ENCODE measurements at regions not wholly inside any gene's neighbourhood (a gene's known extent, or its start where the extent isn't known, plus 50 kb on each side); places are given as distances from the start of the nearest gene placed in this dataset.
"Not testable (repeated sequence)": the region's sequence is repeated elsewhere in the genome, so short reads cannot be mapped to it uniquely, and the experiment has no call there.

DNA sequence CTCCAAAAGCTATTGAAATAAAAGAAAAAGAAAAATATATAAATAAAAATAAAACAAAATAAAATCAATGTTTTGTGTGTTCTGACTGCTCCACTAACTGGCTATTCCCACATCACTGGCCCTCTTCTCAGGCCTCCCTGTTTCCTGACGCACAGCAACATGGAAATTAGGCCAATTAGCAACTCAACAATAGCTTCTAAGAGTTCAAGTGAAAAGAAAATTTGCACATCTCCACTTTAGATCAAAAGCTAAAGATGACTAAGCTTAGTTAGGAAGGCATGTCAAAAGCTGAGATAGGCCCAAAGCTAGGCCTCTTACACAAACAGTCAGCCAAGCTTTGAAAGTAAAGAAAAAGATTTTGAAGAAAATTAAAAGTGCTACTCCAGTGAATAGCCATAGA is 200.8 kb downstream of the DUSP6 start:
- DNase-seq, result no peak

DNA sequence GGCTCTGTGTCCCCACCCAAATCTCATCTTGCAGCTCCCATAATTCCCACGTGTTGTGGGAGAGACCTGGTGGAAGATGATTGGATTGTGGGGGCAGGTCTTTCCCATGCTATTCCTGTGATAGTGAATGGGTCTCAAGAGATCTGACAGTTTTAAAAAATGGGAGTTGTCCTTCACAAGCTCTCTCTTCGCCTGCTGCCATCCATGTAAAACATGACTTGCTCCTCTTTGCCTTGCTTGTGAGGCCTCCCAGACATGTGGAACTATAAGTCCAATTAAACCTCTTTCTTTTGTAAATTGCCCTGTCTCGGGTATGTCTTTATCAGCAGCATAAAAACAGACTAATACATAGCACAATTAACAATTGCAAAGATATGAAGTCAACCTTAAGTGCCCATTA is 201.5 kb downstream of the DUSP6 start:
- not testable (repeated sequence) for DNase-seq

DNA sequence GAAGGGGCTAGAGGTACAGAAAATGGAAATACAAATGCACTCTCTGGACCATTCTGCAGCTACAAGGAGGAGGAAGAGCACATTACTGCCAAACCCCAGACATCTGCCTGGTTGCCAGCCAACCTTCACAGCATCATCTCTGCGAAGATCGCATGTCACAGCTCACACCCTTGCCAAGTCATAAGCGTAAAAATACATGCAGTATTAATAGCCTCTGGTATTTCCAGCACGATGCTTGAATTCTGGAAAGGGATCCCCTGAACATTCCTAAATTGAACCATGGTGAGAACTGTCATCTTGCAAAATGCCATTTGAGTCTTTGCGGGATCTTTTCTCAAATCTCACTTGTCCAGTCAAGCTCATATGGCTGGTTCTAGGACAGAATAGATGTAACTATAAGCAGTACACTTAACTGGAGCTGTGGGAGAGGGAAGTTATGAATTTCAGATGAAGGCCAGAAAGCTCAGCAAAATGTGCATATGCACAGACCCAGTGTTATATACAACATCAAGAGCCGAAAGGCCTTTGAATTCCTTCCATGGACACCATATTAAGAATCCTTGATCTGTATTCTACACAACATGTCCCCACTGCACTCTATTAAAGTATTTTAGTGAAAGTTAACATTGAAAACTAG is 211.6 kb downstream of the DUSP6 start:
- no peak for DNase-seq

DNA sequence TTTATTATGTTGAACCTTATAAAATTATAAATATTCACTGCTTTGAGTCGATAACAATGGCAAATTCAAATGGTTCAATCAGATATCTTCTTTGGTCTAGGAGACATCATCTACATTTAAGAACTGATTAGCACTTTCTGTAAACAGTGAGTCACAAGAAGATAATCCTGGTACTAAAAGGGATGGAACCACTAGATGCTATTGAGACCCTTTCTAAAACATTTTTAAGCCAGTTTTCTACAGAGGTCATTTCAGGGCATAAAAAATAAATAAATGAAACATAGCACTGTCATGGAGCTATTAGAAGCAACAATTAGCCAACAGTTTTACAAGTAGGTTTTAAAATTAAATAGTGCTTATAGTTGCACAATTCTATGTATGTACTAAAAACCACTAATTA is 212.2 kb downstream of the DUSP6 start:
- DNase-seq, result no peak

DNA sequence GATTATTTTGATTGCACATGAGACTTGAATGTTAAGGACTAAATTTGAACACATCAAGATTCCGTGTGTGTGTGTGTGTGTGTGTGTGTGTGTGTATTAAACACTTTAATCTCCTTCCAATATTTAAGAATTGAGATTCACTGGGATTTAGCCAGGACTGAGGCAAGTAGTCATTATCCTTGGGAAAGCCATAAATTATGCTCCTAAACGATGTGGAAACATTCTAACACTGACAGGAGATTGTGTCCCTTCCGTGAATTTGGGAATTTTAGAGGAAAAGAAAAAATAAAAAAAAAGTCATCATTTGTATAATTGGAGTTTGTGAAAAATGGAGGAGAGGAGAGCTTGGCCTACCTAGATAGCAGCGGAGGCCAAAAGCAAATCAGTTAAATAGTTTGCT is 212.9 kb downstream of the DUSP6 start:
- DNase-seq, result no peak

DNA sequence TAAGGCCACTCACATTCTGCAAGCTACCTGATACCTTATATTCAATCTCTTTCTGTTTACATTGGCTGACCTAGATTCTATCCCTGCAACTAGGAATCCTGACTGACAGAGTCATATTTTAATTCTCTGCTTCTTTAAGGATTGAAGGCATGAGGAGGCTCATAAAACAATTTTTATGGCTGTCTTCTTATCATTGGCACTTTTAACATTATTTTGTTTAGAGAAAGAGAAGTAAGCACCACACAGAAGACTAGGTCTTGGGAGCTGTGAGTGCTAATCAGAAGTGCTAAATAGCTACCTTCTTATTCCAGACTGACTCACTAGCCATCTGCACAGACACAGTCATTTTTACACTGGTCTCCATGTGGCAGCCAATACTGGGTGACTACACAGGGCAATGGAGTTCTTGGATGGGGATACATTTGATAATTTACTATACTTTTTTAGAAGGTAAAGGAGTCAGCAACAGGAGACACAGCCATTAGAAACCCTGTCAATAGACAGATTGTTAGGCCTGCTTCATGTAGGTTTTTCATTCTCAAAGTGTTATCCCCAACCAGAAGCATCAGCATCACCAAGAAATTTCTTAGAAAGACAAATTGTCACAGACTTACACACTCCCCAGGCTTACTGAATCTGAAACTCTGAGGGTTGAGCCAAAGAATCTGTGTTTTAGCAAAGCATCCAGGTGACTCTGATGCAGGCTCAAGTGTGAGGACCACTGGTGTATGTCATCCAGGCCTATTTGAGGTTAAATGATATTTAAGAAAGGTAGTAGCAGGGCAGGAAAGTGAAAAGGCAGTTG is 214.1 kb downstream of the DUSP6 start:
- no peak for DNase-seq

DNA sequence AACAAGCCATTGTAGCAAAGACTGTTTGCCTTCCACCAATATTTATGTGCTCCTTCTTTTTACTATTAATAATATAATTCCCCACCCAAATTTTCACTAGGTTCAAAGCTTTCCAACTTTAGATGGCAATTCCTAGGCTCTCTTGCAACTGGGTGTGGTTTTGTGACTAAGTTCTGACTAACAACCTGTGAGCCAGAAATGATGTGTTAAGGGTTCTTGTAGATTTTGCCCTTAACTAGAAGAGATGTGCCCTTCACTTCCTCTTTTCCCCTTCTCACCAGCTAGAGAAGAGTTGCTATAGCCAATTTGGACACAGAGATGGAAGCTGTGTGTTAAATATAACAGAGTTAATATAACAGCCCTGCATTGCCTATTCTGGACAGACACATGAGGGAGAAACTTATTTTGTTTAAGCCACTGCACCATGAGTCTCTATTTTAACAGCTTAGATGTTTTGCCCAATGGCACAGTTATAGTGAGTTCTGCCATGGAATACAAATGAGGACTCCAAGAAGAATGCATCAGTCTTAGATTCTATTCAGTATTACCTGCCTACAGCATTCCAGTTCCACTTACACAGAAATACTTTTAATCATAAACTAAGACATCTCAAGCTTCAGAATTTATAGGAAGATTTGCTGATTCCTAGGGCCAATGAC is 216.2 kb downstream of the DUSP6 start:
- no peak for DNase-seq

DNA sequence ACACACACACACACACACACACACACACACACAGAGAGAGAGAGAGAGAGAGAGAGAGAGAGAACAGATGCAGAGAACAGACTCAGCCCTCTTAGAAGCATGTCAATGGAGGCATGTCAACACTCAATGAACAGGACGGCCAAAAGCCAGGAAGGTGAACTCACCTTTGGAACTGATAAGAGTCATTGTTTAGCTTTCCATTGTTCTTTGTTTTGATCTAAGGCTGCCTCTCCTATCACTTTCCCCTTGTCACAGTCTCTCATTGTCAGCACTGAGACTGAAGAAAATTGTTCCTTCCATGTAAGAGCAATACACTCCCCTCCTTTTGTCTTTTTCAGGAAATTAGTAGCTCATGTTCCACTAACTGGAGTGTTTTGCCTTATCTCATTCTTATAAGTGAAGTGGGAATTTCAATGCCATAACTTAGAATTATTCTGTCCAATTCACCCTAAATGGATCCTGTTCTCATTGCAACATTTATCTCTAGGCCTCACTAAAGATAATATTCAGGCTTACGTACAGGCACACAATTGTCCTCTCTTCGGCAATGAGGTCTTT is 218.0 kb downstream of the DUSP6 start:
- no peak for DNase-seq

DNA sequence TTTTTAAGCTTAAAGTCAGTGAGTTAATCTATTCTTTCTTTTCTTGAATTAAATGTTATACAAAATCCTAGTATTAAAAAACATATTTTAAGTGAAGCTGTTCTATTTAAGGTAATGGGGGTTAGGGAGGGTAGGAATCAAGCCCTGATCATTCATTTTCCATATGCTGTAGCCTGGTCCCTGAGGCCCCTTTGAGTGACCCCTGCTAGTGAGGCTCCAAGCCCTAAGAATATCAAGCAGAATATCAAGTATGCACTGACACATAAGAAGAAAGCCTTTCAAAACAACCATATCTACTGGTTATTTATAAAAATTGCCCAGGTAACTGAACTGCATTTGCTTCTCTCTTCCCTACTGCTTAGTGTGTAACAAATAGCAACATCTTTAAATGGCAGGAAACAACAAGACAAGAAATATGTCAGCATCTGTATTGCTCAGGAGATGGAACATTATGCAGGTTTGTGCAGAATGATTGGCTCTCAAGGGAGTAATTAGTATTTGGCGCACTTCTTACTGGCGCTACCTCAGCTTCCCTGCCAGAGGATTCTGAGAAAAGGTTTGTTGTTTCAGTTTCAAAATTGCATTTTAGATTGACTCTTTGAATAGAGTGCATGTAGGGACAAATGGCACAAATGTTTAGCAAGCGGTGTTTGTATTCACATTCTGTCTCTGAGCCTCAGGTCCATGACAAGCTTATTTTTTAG is 223.0 kb downstream of the DUSP6 start:
- DNase-seq, result no peak

DNA sequence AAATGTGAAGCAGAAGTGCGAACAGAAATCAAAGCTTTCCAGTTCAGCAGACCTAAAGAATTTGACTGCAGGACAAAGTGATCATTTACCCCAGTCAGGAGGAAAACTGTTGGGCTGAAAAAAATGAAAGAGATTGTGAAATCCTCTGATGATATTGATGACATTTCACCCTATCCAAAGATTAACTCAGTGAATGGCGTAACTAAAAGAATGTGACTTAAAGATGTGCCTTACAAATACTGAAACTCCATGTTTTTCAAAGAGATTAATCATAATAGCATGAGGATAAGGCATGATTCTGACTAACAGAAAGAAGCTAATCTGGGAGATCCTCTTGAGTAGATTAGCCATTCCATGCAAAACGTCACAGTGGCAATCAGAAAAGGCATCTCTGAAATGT is 225.6 kb downstream of the DUSP6 start:
- no peak for DNase-seq

DNA sequence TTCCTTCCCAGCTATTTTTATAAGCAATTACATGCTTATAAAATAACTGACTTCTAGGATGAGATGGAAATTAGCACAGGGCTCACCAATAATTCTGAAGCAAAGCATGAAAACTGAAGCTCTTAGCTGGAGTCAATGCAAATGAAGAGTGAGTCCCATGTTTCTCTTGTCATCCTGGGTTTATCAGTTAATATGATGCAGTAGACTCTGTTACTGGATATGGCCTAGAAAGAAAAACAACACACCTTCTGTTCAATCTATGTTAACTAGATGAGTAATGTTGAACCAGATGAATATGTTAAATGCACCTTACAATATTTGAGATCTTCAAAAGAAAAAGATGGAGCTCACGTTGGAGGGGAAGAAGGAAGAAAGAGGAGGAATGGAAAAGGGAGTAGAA is 229.4 kb downstream of the DUSP6 start:
- no peak for DNase-seq

DNA sequence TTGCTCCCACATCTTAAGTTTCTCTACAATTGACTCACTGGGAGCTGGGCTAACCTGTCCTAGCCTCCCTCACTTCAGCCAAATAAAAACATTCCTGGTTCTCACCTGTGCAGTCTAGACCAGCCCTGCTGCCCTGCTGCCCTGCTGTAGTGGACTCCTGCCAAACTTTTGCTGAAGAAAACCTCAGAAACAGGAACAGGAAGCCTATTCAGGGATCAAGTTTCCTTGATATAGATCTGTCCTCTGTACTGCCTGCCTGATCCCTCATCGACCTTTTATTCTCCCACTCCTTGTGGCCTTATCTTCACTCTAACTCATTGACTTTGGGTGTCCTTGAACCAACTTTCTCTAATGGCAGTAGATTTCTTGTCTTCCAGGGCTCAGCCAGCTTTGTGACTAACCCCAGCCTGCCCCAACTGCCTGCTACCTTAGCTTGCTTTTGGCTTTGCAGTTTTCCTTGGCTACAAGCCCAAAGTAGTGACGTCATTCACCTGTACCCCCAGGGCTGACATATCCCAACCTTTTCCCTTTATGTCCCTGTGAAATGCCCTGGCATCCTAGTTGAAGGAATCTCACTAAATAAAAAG is 234.8 kb downstream of the DUSP6 start:
- no peak for DNase-seq

DNA sequence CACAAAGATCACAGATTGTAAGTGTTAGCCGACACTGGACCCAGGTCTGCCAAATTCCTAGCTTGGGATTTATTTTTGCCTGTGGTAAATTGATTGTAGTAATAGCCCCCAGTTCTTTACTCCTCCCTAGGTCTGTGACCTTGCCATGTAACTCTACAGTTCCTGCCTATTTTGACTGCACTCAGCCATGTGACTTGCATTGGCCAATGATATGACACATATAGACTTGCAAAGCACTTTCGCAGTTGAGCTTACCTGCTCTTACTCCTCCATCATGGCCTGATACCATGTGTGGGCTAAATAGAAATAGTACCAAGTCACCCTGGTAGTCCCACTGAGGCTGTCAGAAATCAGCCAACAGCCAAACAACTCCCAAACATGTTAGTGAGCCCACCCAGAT is 240.3 kb downstream of the DUSP6 start:
- DNase-seq, result no peak

DNA sequence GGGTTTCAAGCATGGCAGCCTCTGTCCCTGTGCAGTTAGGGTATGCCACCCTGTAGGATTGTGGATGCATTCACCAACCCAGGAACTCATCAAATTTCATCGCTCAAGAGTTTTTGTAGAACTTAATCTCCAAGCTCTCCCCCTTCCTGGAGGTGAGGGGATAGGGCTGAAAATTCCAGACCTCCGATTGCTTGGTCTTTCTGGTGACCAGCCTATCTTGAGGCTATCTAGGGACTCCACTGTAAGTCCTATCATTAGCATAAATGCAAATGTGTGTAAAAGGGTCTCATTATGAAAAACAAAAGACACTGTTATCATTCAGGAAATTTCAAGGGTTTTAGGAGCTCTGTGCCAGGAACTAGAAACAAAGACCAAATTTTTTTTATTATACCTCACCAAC is 244.0 kb downstream of the DUSP6 start:
- DNase-seq, result no peak

DNA sequence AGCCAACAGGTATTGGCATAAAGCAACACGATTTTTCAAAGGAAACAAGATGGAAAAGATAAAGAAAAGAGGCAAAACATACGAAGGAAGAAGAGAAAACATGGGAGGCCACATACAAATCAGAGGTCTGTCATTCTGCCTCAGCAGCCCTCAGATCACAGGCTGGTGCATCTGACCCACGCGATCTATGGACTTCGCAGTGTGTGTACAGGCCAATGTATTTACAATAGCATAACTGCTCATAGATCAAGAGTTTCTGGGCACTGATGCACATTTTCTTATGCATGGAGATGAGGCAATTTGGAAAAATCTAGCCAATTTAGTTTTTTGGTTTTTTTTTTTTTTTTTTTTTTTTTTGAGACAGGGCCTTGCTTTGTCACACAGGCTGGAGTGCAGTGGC is 245.4 kb downstream of the DUSP6 start:
- no peak for DNase-seq

DNA sequence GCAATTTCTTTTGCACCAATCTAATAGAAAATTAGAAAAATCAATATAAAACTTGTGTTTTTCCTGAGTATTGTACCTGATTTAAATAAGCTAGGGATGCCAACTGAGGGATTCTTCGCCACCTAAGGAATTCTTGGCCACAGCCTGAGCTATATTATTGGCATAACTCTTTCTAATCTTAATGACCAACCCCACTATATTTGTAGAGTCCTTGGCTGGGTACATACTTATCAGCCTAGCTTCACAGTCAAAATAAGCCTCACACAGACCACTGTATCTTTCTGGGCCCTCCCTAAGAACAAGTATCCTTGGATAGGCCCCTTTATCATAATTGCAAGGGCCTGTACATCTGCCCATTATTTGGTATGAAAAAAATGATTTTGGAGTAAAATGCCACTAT is 247.1 kb downstream of the DUSP6 start:
- no peak for DNase-seq

DNA sequence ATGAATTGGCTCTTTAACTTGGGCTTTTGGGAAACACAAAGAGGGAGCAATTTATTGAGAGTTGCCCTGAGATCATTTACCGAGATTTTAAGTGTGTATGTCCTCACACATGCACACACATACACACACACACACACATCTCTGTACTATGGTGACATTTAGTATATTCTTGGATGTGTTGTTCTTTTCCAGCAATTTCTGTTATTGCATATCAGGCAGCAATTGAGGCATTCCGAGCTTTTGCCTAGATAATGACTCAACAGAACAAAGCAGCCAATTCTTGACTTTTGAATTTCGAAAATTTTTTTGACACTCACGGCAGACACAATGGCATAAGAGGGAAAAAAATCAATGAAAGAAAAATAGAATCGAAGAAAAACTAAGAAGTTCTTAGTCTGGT is 248.5 kb downstream of the DUSP6 start:
- no peak for DNase-seq

DNA sequence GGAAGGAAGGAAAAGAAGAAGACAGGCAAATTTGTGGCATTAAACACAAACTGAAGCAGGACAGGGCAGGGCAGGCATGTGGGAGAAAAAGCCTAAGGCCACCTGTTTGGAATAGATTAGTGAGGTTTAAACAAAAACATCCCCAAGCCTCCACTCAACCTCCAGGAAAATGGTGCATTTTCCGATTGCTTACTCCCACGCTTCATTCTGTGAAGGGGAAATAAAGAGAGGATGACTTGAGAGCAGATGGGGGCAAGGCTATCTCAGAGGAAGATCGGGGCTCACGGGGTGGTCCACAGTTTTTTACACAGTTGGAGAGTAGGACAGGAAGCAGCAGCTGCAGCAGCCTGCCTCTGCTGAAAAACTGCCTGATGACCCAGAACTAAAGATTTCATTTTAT is 250.9 kb downstream of the DUSP6 start:
- DNase-seq, result no peak

DNA sequence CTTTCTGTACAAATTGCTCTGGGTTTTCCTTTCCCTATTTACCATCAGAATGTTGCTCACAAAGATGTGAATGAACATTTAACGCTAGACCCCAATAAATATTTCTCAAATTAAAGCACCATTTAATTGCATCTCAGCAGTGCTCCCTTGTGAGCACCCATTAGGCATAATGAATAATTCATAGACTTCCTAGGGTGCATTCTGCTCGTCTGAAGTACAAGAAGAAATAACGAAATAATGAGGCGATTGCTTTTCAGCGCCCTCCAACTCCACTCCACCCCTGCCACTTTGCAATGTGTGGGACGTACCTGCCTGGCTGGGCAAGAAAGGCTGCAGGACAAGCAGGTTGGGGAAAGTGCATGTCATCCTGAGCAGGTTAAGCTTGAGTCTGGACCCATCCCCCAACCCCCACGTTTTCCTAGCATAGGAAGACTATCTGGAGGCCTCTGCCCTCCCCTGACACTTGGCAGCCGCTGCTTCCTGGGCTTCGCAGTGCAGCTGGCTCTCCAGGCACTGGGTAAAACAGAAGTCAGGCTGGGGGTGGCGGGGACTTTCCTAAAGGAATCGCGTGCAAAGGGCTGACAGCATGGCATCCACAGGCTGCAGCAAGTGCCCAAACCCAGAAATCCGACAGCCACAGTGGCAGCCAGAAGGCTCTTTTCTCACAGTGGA is 253.7 kb downstream of the DUSP6 start:
- no peak for DNase-seq

DNA sequence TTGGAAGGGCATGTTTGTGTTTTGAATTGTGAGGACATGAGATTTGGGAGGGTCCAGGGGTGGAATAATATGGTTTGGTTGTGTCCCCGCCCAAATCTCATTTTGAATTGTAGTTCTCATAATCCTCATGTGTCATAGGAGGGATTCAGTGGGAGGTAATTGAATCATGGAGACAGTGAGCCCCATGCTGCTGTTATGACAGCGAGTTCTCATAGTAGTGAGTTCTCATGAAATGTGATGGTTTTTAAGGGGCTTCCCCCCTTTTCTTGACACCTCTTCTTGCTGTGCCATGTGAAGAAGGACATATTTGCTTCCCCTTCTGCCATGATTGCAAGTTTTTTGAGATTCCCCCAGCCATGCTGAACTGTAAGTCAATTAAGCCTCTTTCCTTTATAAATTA is 260.0 kb downstream of the DUSP6 start:
- no peak for DNase-seq

DNA sequence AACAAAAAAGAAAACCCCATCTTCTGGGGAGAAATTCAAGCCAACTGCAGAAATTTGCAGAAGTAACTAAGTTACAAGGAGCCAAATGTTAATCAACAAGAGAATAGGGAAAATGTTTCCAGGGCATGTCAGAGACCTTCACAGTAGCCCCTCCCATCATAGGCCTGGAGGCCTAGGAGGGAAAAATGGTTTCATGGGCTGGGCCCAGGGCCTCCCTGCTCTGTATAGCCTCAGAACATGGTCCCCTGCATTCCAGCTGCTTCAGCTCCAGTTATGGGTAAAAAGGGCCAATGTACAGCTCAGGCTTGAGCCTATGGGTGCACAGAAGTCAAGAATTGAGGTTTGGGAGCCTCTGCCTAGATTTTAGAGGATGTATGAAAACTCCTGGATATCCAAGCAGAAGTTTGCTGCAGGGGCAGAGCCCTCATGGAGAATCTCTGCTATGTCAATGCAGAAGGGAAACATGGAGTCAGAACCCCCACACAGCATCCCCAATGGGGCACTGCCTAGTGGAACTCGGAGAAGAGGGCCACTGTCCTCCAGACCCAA is 260.9 kb downstream of the DUSP6 start:
- DNase-seq, result no peak

DNA sequence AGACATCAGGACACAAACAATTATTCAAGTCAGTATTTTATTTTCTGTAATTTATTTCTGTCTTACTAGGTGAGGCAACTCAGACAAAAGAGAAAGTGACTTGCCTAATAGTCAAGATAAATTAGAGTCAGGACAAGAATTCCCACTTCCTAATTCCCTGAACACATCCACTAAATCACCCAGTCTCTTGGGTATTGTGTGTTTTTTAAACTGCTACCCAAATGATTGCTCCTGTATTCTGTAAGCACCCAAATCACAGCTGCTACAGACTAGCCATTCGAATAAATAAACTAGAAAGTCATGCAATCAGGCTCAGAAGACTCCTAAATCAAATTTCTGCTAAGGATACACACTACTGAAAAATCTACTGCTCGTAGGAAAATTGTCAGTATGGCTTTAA is 263.0 kb downstream of the DUSP6 start:
- DNase-seq, result no peak

All from NCI-H1048 (cell line).